ENCODE measurements at regions not wholly inside any gene's neighbourhood (a gene's known extent, or its start where the extent isn't known, plus 50 kb on each side); places are given as distances from the start of the nearest gene placed in this dataset.

GRCh38 chr12:46462641-46463355 is 90.2 kb upstream of the SLC38A2 start:
- H3K27ac ChIP-seq (ENCODE audit: control insufficient read depth, insufficient read depth, low read length): peak overlapping the region; percentile 36
- no peak overlapping the region for H2AFZ ChIP-seq (ENCODE audit: control insufficient read depth, low read length)
- H3K4me2 ChIP-seq (ENCODE audit: control insufficient read depth, extremely low read depth, insufficient read depth, low read depth, low read length): peak overlapping the region; percentile 73
- no peak overlapping the region for H3K9ac ChIP-seq (ENCODE audit: control insufficient read depth, extremely low read depth, insufficient read depth, low read length)
- no peaks in the 10 kb centered on the region for H3K36me3 ChIP-seq (ENCODE audit: control insufficient read depth in 2 of 2, extremely low read depth in 1 of 2, insufficient read depth in 2 of 2, low read length in 2 of 2)
- no peaks in the 10 kb centered on the region for H4K20me1 ChIP-seq (ENCODE audit: control insufficient read depth, extremely low read depth, insufficient read depth, low read length)
- peaks cover 34% of the 10 kb centered on the region for H3K4me1 ChIP-seq (ENCODE audit: control insufficient read depth, extremely low read depth, insufficient read depth, low read length)
- dilution Hi-C loops (cut with MboI; ENCODE audit: extremely low pct_ligation_motif_present, low sequenced_read_pairs): no loop called here
- H3K4me3 ChIP-seq (ENCODE audit: control insufficient read depth in 2 of 3, extremely low read depth in 1 of 3, insufficient read depth in 2 of 3, low read depth in 1 of 3, low read length in 3 of 3): no peak overlapping the region
- H3K9me1 ChIP-seq (ENCODE audit: control insufficient read depth, extremely low read depth, insufficient read depth, low read length): no peaks in the 10 kb centered on the region
- no peaks in the 10 kb centered on the region for H3K27me3 ChIP-seq (ENCODE audit: control insufficient read depth, extremely low read depth, insufficient read depth, low read length)
- no peak for TF ChIP-seq EZH2 (IDR thresholded peaks at IDR 0.05; ENCODE audit: low read length)
- TF ChIP-seq CTCF (optimal IDR thresholded peaks at IDR 0.05 in 1 of 3, IDR thresholded peaks at IDR 0.05 in 1 of 3, conservative IDR thresholded peaks at IDR 0.05 in 1 of 3; ENCODE audit: extremely low read depth in 1 of 3, insufficient read depth in 2 of 3, low read length in 3 of 3): no peak
- DNase-seq (ENCODE audit: low read depth, low spot score): no peak
- H3K79me2 ChIP-seq (ENCODE audit: control insufficient read depth, insufficient read depth, low read length): no peaks in the 10 kb centered on the region
- no peaks in the 10 kb centered on the region for H3K9me3 ChIP-seq (ENCODE audit: control insufficient read depth, low read depth, low read length)
- no peak for FAIRE-seq

GRCh38 chr12:46461907-46462640 is 89.5 kb upstream of the SLC38A2 start:
- no peak for FAIRE-seq
- dilution Hi-C loops (cut with MboI; ENCODE audit: extremely low pct_ligation_motif_present, low sequenced_read_pairs): no loop called here
- no peaks in the 10 kb centered on the region for H3K9me1 ChIP-seq (ENCODE audit: control insufficient read depth, extremely low read depth, insufficient read depth, low read length)
- H3K4me2 ChIP-seq (ENCODE audit: control insufficient read depth, extremely low read depth, insufficient read depth, low read depth, low read length): peak overlapping the region; percentile 73
- TF ChIP-seq EZH2 (IDR thresholded peaks at IDR 0.05; ENCODE audit: low read length): no peak
- no peak for TF ChIP-seq CTCF (optimal IDR thresholded peaks at IDR 0.05 in 1 of 3, IDR thresholded peaks at IDR 0.05 in 1 of 3, conservative IDR thresholded peaks at IDR 0.05 in 1 of 3; ENCODE audit: extremely low read depth in 1 of 3, insufficient read depth in 2 of 3, low read length in 3 of 3)
- H3K27ac ChIP-seq (ENCODE audit: control insufficient read depth, insufficient read depth, low read length): peak overlapping the region; percentile 36
- no peaks in the 10 kb centered on the region for H3K9me3 ChIP-seq (ENCODE audit: control insufficient read depth, low read depth, low read length)
- H3K79me2 ChIP-seq (ENCODE audit: control insufficient read depth, insufficient read depth, low read length): no peaks in the 10 kb centered on the region
- no peaks in the 10 kb centered on the region for H3K36me3 ChIP-seq (ENCODE audit: control insufficient read depth in 2 of 2, extremely low read depth in 1 of 2, insufficient read depth in 2 of 2, low read length in 2 of 2)
- no peak overlapping the region for H3K9ac ChIP-seq (ENCODE audit: control insufficient read depth, extremely low read depth, insufficient read depth, low read length)
- H4K20me1 ChIP-seq (ENCODE audit: control insufficient read depth, extremely low read depth, insufficient read depth, low read length): no peaks in the 10 kb centered on the region
- peak overlapping the region in 1 of 3 experiments; percentile 3 for H3K4me3 ChIP-seq (ENCODE audit: control insufficient read depth in 2 of 3, extremely low read depth in 1 of 3, insufficient read depth in 2 of 3, low read depth in 1 of 3, low read length in 3 of 3)
- peak overlapping the region; percentile 3 for H2AFZ ChIP-seq (ENCODE audit: control insufficient read depth, low read length)
- DNase-seq (ENCODE audit: low read depth, low spot score): no peak
- no peaks in the 10 kb centered on the region for H3K27me3 ChIP-seq (ENCODE audit: control insufficient read depth, extremely low read depth, insufficient read depth, low read length)
- H3K4me1 ChIP-seq (ENCODE audit: control insufficient read depth, extremely low read depth, insufficient read depth, low read length): peaks cover 31% of the 10 kb centered on the region

Measured in keratinocyte (primary cell).